A549 (cell line): ENCODE measurements at regions not wholly inside any gene's neighbourhood (a gene's known extent, or its start where the extent isn't known, plus 50 kb on each side); places are given as distances from the start of the nearest gene placed in this dataset.
A peak's percentile ranks its signal among the peaks of the same experiment; 100 is the strongest.
"Not testable (repeated sequence)": the region's sequence is repeated elsewhere in the genome, so short reads cannot be mapped to it uniquely, and the experiment has no call there.

Experiments used
- ATAC-seq, 2 experiments: fragments of 200-7000 bp in 1 of 2; fragments of >200 bp in 1 of 2; cut with Nextera tagmentation in 1 of 2; cut with Tn5 transposase in 1 of 2; 3 replicates each; pipeline versions ENCODE4 v1.8.0 to v1.9.1; 2018 to 2020; ENCODE audit warnings: mild to moderate bottlenecking in 1 of 2, moderate library complexity in 1 of 2
- CTCF ChIA-PET: fragments of 300-600 bp; sonication (Branson Sonifier 250); formaldehyde crosslinking; extraction: SDS; loops from one replicate; lab custom pipeline; 2021; ENCODE audit warnings: antibody characterized with exemption, inconsistent platforms; lab: Yijun Ruan, JAX
- POLR2A ChIA-PET: fragments of 350-600 bp; formaldehyde crosslinking; extraction: SDS; loops from one replicate; lab custom pipeline; 2021; ENCODE audit warnings: antibody characterized with exemption, inconsistent platforms; lab: Yijun Ruan, JAX
- DNase-seq, 2 experiments: peaks; one replicate each; pipeline versions ENCODE4 v3.0.0 to v3.0.0-alpha.2; 2011 to 2016; ENCODE audit warnings: low read depth in 1 of 2, low spot score in 1 of 2
- FAIRE-seq: peaks from 2 replicates; lab custom pipeline; 2011; peaks lifted over from hg19 to GRCh38; lab: Jason Lieb, UNC
- H3K27ac ChIP-seq, 2 experiments: fragments of >200 bp; sonication (Bioruptor Twin); formaldehyde crosslinking; 3 replicates each; pipeline ENCODE4 v1.5.1; 2016 to 2017
- H3K4me1 ChIP-seq: fragments of >200 bp; sonication (Bioruptor Twin); formaldehyde crosslinking; 3 replicates; pipeline ENCODE4 v1.6.1; 2016
- H3K4me2 ChIP-seq: fragments of >200 bp; sonication (Bioruptor Twin); formaldehyde crosslinking; 3 replicates; pipeline ENCODE4 v1.6.1; 2016
- H3K4me3 ChIP-seq: fragments of >200 bp; sonication (Bioruptor Twin); formaldehyde crosslinking; 3 replicates; pipeline ENCODE4 v1.5.1; 2016
- H3K9me3 ChIP-seq: fragments of >200 bp; sonication (Bioruptor Twin); formaldehyde crosslinking; 3 replicates; pipeline ENCODE4 v1.6.1; 2016
- whole genome bisulfite sequencing: methylation state at CpG from one replicate; pipeline ENCODE4 v1.1.6; 2017; ENCODE audit errors: missing lambda C conversion rate; 5-methylcytosine and 5-hydroxymethylcytosine counted together

GRCh38 chr9:40097992-40098391, 742.5 kb downstream of the SPATA31A1 start:
- 2% methylated on average over 2 of the region's 2 CpGs for WGBS

GRCh38 chr9:40106003-40106782, 750.7 kb downstream of the SPATA31A1 start:
- CTCF ChIA-PET, FAIRE-seq, H3K9me3 ChIP-seq, H3K4me2 ChIP-seq, POLR2A ChIA-PET, H3K27ac ChIP-seq, H3K4me3 ChIP-seq, H3K4me1 ChIP-seq: not testable (repeated sequence)
- DNase-seq (peak in 1 of 2 experiments; percentile 33), ATAC-seq (peak; percentile 64 to 90; a peak in 4 of 6 replicates)
- 0% methylated on average over 1 of the region's 71 CpGs for WGBS

More at GRCh38 chr9:40097992-40098391, 742.5 kb downstream of the SPATA31A1 start:
- FAIRE-seq, H3K4me1 ChIP-seq, H3K9me3 ChIP-seq, ATAC-seq, H3K27ac ChIP-seq, H3K4me3 ChIP-seq, H3K4me2 ChIP-seq, POLR2A ChIA-PET, CTCF ChIA-PET: not testable (repeated sequence)
- peak in 1 of 2 experiments; percentile 0 for DNase-seq

- ATAC-seq: 0 out of 6 replicates have a peak, but pooled peaks of 1 of the 2 experiments have one; percentile 62
- H3K4me2 ChIP-seq, H3K4me1 ChIP-seq, DNase-seq, H3K27ac ChIP-seq, POLR2A ChIA-PET, H3K4me3 ChIP-seq, FAIRE-seq, H3K9me3 ChIP-seq, CTCF ChIA-PET: not testable (repeated sequence)
- no CpG with 5 or more reads among the region's 33 CpGs for whole genome bisulfite sequencing
Measured at GRCh38 chr9:40106783-40107248, 751.3 kb downstream of the SPATA31A1 start.

GRCh38 chr9:40107251-40107650, 751.8 kb downstream of the SPATA31A1 start:
- DNase-seq, POLR2A ChIA-PET, CTCF ChIA-PET, H3K27ac ChIP-seq, FAIRE-seq, H3K9me3 ChIP-seq, H3K4me2 ChIP-seq, H3K4me1 ChIP-seq, H3K4me3 ChIP-seq: not testable (repeated sequence)
- ATAC-seq: 0 out of 6 replicates have a peak, but pooled peaks of 1 of the 2 experiments have one; percentile 68
- WGBS: no CpG with 5 or more reads among the region's 26 CpGs

GRCh38 chr9:40108465-40108864, 753.0 kb downstream of the SPATA31A1 start:
- FAIRE-seq, POLR2A ChIA-PET, H3K4me3 ChIP-seq: not testable (repeated sequence)

GRCh38 chr9:40110751-40111150, 755.3 kb downstream of the SPATA31A1 start:
- H3K9me3 ChIP-seq: not testable (repeated sequence)

More at GRCh38 chr9:40108465-40108864, 753.0 kb downstream of the SPATA31A1 start:
- H3K27ac ChIP-seq, H3K9me3 ChIP-seq, DNase-seq, CTCF ChIA-PET, H3K4me1 ChIP-seq, H3K4me2 ChIP-seq: not testable (repeated sequence)
- no CpG with 5 or more reads among the region's 30 CpGs for WGBS
- ATAC-seq: peak in 1 of 2 experiments; percentile 84; a peak in 2 of 6 replicates

GRCh38 chr9:40111571-40111970, 756.1 kb downstream of the SPATA31A1 start:
- CTCF ChIA-PET, H3K4me3 ChIP-seq, DNase-seq, H3K4me1 ChIP-seq, H3K27ac ChIP-seq, POLR2A ChIA-PET, ATAC-seq, H3K9me3 ChIP-seq, FAIRE-seq, H3K4me2 ChIP-seq: not testable (repeated sequence)
- WGBS: 78% methylated on average over 8 of the region's 27 CpGs

More at GRCh38 chr9:40110751-40111150, 755.3 kb downstream of the SPATA31A1 start:
- WGBS: 62% methylated on average over 2 of the region's 18 CpGs
- POLR2A ChIA-PET, H3K27ac ChIP-seq, DNase-seq, H3K4me2 ChIP-seq, CTCF ChIA-PET, FAIRE-seq, H3K4me1 ChIP-seq, H3K4me3 ChIP-seq, ATAC-seq: not testable (repeated sequence)

GRCh38 chr9:40130598-40130997, 775.1 kb downstream of the SPATA31A1 start:
- CTCF ChIA-PET, H3K4me1 ChIP-seq, H3K27ac ChIP-seq, POLR2A ChIA-PET, ATAC-seq, H3K4me3 ChIP-seq, H3K9me3 ChIP-seq, DNase-seq, H3K4me2 ChIP-seq, FAIRE-seq: not testable (repeated sequence)
- WGBS: no CpG with 5 or more reads among the region's 1 CpG

- WGBS: no CpG with 5 or more reads among the region's 1 CpG
- FAIRE-seq, DNase-seq, POLR2A ChIA-PET, H3K4me1 ChIP-seq, H3K27ac ChIP-seq, CTCF ChIA-PET, H3K4me3 ChIP-seq, H3K4me2 ChIP-seq, H3K9me3 ChIP-seq: not testable (repeated sequence)
- peak; percentile 78 to 87; a peak in 4 of 6 replicates for ATAC-seq
Measured at GRCh38 chr9:40169204-40169603, 813.7 kb downstream of the SPATA31A1 start.

- H3K4me1 ChIP-seq, FAIRE-seq, H3K4me3 ChIP-seq, CTCF ChIA-PET, POLR2A ChIA-PET, H3K27ac ChIP-seq, ATAC-seq, DNase-seq, H3K9me3 ChIP-seq, H3K4me2 ChIP-seq: not testable (repeated sequence)
- no CpG with 5 or more reads among the region's 4 CpGs for WGBS
Measured at GRCh38 chr9:40173316-40173715, 817.8 kb downstream of the SPATA31A1 start.

GRCh38 chr9:40174035-40174434, 818.6 kb downstream of the SPATA31A1 start:
- DNase-seq, POLR2A ChIA-PET, H3K4me2 ChIP-seq, CTCF ChIA-PET, ATAC-seq, FAIRE-seq, H3K4me3 ChIP-seq, H3K9me3 ChIP-seq, H3K27ac ChIP-seq, H3K4me1 ChIP-seq: not testable (repeated sequence)
- WGBS: no CpG with 5 or more reads among the region's 4 CpGs
